HG02981 (cell line): ENCODE measurements at regions not wholly inside any gene's neighbourhood (a gene's known extent, or its start where the extent isn't known, plus 50 kb on each side); places are given as distances from the start of the nearest gene placed in this dataset.
"Not testable (repeated sequence)": the region's sequence is repeated elsewhere in the genome, so short reads cannot be mapped to it uniquely, and the experiment has no call there.

Source experiments
- ATAC-seq: cut with Tn5 transposase; IDR thresholded peaks from one replicate; pipeline ENCODE4 v1.9.1; 2021; ENCODE audit warnings: mild to moderate bottlenecking, moderate library complexity; ENCODE audit not compliant: unreplicated experiment

- no peak for ATAC-seq
Measured at GRCh38 chr14:54241517-54241916, 155.3 kb upstream of the CDKN3 start.

- no peak for ATAC-seq
Measured at GRCh38 chr14:54251356-54251755, 145.5 kb upstream of the CDKN3 start.

- no peak for ATAC-seq
Measured at GRCh38 chr14:54252072-54252730, 144.6 kb upstream of the CDKN3 start.

- no peak for ATAC-seq
Measured at GRCh38 chr14:54253195-54253947, 143.4 kb upstream of the CDKN3 start.

- ATAC-seq: no peak
Measured at GRCh38 chr14:54256156-54256555, 140.7 kb upstream of the CDKN3 start.

- no peak for ATAC-seq
Measured at GRCh38 chr14:54257424-54257823, 139.4 kb upstream of the CDKN3 start.

GRCh38 chr14:54258382-54258781, 138.4 kb upstream of the CDKN3 start:
- ATAC-seq: no peak

- no peak for ATAC-seq
Measured at GRCh38 chr14:54259821-54260220, 137.0 kb upstream of the CDKN3 start.

GRCh38 chr14:54261283-54261682, 135.5 kb upstream of the CDKN3 start:
- no peak for ATAC-seq

- ATAC-seq: not testable (repeated sequence)
Measured at GRCh38 chr14:54266616-54267015, 130.2 kb upstream of the CDKN3 start.

GRCh38 chr14:54267172-54267571, 129.6 kb upstream of the CDKN3 start:
- peak; percentile 77 for ATAC-seq

- no peak for ATAC-seq
Measured at GRCh38 chr14:54275997-54276725, 120.6 kb upstream of the CDKN3 start.

- ATAC-seq: no peak
Measured at GRCh38 chr14:54278087-54278486, 118.7 kb upstream of the CDKN3 start.

GRCh38 chr14:54278665-54279295, 118.0 kb upstream of the CDKN3 start:
- ATAC-seq: no peak

- no peak for ATAC-seq
Measured at GRCh38 chr14:54282849-54283248, 114.0 kb upstream of the CDKN3 start.

GRCh38 chr14:54285030-54285429, 111.8 kb upstream of the CDKN3 start:
- no peak for ATAC-seq

- ATAC-seq: no peak
Measured at GRCh38 chr14:54291491-54292191, 105.2 kb upstream of the CDKN3 start.

- ATAC-seq: no peak
Measured at GRCh38 chr14:54294802-54295201, 102.0 kb upstream of the CDKN3 start.

- no peak for ATAC-seq
Measured at GRCh38 chr14:54299410-54300363, 97.1 kb upstream of the CDKN3 start.

- no peak for ATAC-seq
Measured at GRCh38 chr14:54300881-54301280, 95.9 kb upstream of the CDKN3 start.
